PC-3 (cell line): ENCODE measurements at regions not wholly inside any gene's neighbourhood (a gene's known extent, or its start where the extent isn't known, plus 50 kb on each side); places are given as distances from the start of the nearest gene placed in this dataset.

Experiments
- ATAC-seq: fragments of 200-7000 bp; cut with Tn5 transposase; 2 replicates; pipeline ENCODE4 v1.9.1; 2020; ENCODE audit warnings: mild to moderate bottlenecking, moderate library complexity
- BruUV-seq: library from RNA; stranded (reverse); fragments of 400-500 nt; replicated peaks from 2 replicates; lab custom pipeline; 2021; lab: Mats Ljungman, UMichigan
- CTCF ChIA-PET: fragments of 300-600 bp; sonication (Branson Sonifier 250); formaldehyde crosslinking; loops from one replicate; lab custom pipeline; 2022; ENCODE audit warnings: antibody characterized with exemption; lab: Charles Lee
- POLR2A ChIA-PET: fragments of 300-600 bp; sonication (Branson Sonifier 250); formaldehyde crosslinking; loops from one replicate; lab custom pipeline; 2022; ENCODE audit warnings: antibody characterized with exemption; ENCODE audit not compliant: unreplicated experiment; lab: Charles Lee
- DNase-seq: peaks from one replicate; pipeline ENCODE4 v3.0.0-alpha.2; 2015
- H2AFZ ChIP-seq: fragments of 300-600 bp; sonication (generic); 2 replicates; pipeline ENCODE4 v1.6.0; 2016; ENCODE audit warnings: antibody characterized with exemption, low read length
- H3F3A ChIP-seq: fragments of 300-600 bp; sonication (generic); one replicate; pipeline ENCODE4 v1.6.0; 2017; ENCODE audit warnings: antibody characterized with exemption, low read length, control low read depth, mild to moderate bottlenecking; ENCODE audit not compliant: unreplicated experiment
- H3K27ac ChIP-seq: fragments of 300-600 bp; sonication (generic); 2 replicates; pipeline ENCODE4 v1.5.1; 2016; ENCODE audit warnings: mild to moderate bottlenecking, low read length
- H3K27me3 ChIP-seq: fragments of 300-600 bp; sonication (generic); 2 replicates; pipeline ENCODE4 v1.6.1; 2016; ENCODE audit warnings: low read length, mixed read lengths
- H3K36me3 ChIP-seq: fragments of 300-600 bp; sonication (generic); 2 replicates; pipeline ENCODE4 v1.6.1; 2016; ENCODE audit warnings: low read depth, mixed run types, low read length, mixed read lengths
- H3K4me1 ChIP-seq: fragments of 300-600 bp; sonication (generic); 2 replicates; pipeline ENCODE4 v1.5.1; 2016; ENCODE audit warnings: low read length; ENCODE audit not compliant: insufficient read depth
- H3K4me2 ChIP-seq: fragments of 300-600 bp; sonication (generic); 2 replicates; pipeline ENCODE4 v1.6.0; 2016; ENCODE audit warnings: low read length
- H3K4me3 ChIP-seq: fragments of 300-600 bp; sonication (generic); 2 replicates; pipeline ENCODE4 v1.5.1; 2016; ENCODE audit warnings: mild to moderate bottlenecking, low read length, mixed read lengths
- H3K79me2 ChIP-seq: fragments of 300-600 bp; sonication (generic); 2 replicates; pipeline ENCODE4 v1.6.1; 2017; ENCODE audit warnings: low read length, mixed read lengths
- H3K9ac ChIP-seq: fragments of 300-600 bp; sonication (generic); 2 replicates; pipeline ENCODE4 v1.6.0; 2016; ENCODE audit warnings: mild to moderate bottlenecking, low read length
- H3K9me2 ChIP-seq: fragments of 300-600 bp; sonication (generic); replicated peaks from 2 replicates; pipeline ENCODE4 v1.6.1; 2016; ENCODE audit warnings: mixed run types, low read length, mixed read lengths
- H3K9me3 ChIP-seq: fragments of 300-600 bp; sonication (generic); 2 replicates; pipeline ENCODE4 v1.6.1; 2016; ENCODE audit warnings: low read length, mixed read lengths
- H4K20me1 ChIP-seq: fragments of 300-600 bp; sonication (generic); 2 replicates; pipeline ENCODE4 v1.6.1; 2016; ENCODE audit warnings: low read length, mixed read lengths
- EZH2 ChIP-seq: fragments of 300-600 bp; sonication (generic); IDR thresholded peaks from one replicate; pipeline ENCODE4 v1.6.1; 2017; ENCODE audit warnings: antibody characterized with exemption, mild to moderate bottlenecking, low read length; ENCODE audit not compliant: unreplicated experiment
- EZH2phosphoT487 ChIP-seq: fragments of 300-600 bp; sonication (generic); IDR thresholded peaks from 2 replicates; pipeline ENCODE4 v1.6.1; 2018; ENCODE audit warnings: mild to moderate bottlenecking, antibody characterized with exemption, low read length, borderline replicate concordance
- intact Hi-C: fragments of 100-400 bp; cut with micrococcal nuclease; formaldehyde crosslinking; loops from 2 replicates; pipeline ENCODE4 v1.9.0; 2023
- TF ChIP-seq, protein P1 (sequence below): fragments of 300-600 bp; sonication (generic); conservative IDR thresholded peaks from 2 replicates; pipeline ENCODE4 v1.5.1; 2017; ENCODE audit warnings: antibody characterized with exemption, low read depth, mild to moderate bottlenecking, low read length

DNA sequence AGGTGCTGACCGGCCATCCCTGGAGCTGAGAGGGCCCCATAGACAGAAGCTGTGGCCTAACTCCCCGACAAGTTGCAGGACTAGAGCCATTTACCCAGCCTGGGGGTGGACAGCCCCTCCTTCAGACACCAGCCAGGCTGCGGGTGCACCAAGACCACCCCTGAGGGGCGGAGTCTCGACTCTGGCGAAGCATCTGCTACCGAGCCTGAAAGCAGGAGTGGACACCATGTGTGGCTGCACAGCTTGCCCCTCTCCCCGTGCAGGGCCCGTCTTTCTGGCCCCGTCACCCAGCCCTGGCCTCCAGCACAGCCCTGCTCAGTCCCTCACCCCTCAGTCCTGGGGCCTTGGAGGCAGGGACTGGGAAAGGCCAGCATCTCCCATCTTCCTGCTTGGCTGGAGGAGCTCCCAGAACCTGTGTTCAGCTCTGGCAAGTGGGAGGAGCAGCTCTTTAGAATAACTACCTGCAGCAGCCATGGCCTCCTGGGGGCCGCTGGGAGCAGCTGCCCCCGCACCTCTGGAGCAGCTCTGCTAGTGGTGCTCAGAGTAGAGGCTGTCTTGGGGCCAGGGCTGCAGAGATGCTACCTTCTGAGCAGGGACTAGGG, 275.8 kb downstream of the NDUFA10 start:
- H3F3A ChIP-seq = no peaks in the 10 kb centered on the region
- H3K4me1 ChIP-seq = no peaks in the 10 kb centered on the region
- H3K4me2 ChIP-seq = no peak overlapping the region
- H3K27ac ChIP-seq = no peak overlapping the region
- H3K9me2 ChIP-seq = no peaks in the 10 kb centered on the region
- DNase-seq (no peak), ATAC-seq (no peak)
- no peaks in the 10 kb centered on the region for H3K79me2 ChIP-seq
- H2AFZ ChIP-seq = no peak overlapping the region
- CTCF ChIA-PET = no interaction called here
- H3K36me3 ChIP-seq = no peaks in the 10 kb centered on the region
- no peak overlapping the region for H3K4me3 ChIP-seq
- no peaks in the 10 kb centered on the region for H4K20me1 ChIP-seq
- no TSS peak for BruUV-seq
- no peaks in the 10 kb centered on the region for H3K9me3 ChIP-seq
- intact Hi-C loops = no loop called here
- TF ChIP-seq EZH2 = no peak
- TF ChIP-seq EZH2phosphoT487 = no peak
- TF ChIP-seq, protein P1, sequence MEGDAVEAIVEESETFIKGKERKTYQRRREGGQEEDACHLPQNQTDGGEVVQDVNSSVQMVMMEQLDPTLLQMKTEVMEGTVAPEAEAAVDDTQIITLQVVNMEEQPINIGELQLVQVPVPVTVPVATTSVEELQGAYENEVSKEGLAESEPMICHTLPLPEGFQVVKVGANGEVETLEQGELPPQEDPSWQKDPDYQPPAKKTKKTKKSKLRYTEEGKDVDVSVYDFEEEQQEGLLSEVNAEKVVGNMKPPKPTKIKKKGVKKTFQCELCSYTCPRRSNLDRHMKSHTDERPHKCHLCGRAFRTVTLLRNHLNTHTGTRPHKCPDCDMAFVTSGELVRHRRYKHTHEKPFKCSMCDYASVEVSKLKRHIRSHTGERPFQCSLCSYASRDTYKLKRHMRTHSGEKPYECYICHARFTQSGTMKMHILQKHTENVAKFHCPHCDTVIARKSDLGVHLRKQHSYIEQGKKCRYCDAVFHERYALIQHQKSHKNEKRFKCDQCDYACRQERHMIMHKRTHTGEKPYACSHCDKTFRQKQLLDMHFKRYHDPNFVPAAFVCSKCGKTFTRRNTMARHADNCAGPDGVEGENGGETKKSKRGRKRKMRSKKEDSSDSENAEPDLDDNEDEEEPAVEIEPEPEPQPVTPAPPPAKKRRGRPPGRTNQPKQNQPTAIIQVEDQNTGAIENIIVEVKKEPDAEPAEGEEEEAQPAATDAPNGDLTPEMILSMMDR = no peak
- H3K9ac ChIP-seq = no peak overlapping the region
- H3K27me3 ChIP-seq = peaks cover 28% of the 10 kb centered on the region
- POLR2A ChIA-PET = interaction anchor here (0.7 kb wide), 1 partner anchor 131 kb away, joined by 3 read pairs; no protein-coding TSS in a partner anchor

DNA sequence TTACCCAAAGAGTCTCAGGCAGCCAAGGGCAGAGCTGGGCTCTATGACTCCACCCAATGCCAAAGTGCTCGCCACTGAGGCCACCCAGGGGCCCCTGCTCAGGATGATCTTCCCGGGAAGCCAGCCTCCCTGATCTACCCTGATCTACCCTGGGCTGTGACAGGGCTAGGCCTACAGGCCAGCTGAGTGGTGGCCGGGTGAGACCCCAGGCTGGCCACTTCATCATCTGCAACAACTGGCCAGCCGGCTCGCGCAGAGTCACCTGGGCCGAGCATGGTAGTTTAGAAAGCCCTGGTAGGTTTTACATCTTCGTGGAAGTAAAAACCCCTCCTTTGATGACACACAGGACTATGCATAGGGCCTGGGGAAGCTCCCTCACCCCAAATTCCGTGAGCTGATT, 276.3 kb downstream of the NDUFA10 start:
- no peak for TF ChIP-seq EZH2phosphoT487
- TF ChIP-seq, protein P1 = no peak
- no peak for TF ChIP-seq EZH2
- no peak for DNase-seq
- ChIA-PET CTCF (no interaction called here), POLR2A (no interaction called here)
- no peak overlapping the region for H3K4me3 ChIP-seq
- BruUV-seq = no TSS peak
- H2AFZ ChIP-seq = no peak overlapping the region
- peaks cover 33% of the 10 kb centered on the region for H3K27me3 ChIP-seq
- no peaks in the 10 kb centered on the region for H3K79me2 ChIP-seq
- no peaks in the 10 kb centered on the region for H3K36me3 ChIP-seq
- ATAC-seq = no peak
- H3K9me2 ChIP-seq = no peaks in the 10 kb centered on the region
- no peaks in the 10 kb centered on the region for H3F3A ChIP-seq
- H3K4me2 ChIP-seq = no peak overlapping the region
- intact Hi-C loops = no loop called here
- no peak overlapping the region for H3K9ac ChIP-seq
- no peaks in the 10 kb centered on the region for H4K20me1 ChIP-seq
- H3K4me1 ChIP-seq = no peaks in the 10 kb centered on the region
- no peaks in the 10 kb centered on the region for H3K9me3 ChIP-seq
- H3K27ac ChIP-seq = no peak overlapping the region

DNA sequence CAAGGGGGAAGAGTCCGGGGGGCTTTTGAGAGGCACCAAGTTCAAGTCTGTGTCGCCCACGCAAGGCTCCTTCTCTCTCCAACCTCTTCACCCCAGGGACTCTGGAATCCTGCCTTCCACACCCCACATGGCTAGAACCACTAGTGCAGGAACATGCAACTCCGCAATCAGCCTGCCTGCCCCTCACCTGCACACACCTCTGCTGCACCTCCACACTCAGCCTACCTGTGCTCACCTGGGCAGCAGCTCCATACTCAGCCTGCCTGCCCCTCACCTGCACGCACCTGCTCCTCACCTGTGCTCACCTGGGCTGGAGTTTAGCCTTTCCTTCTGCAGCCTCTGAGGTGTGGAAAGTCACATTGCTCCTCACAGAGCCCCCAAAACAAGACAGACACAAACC, 277.4 kb downstream of the NDUFA10 start:
- H3K9me3 ChIP-seq = no peaks in the 10 kb centered on the region
- H3K9ac ChIP-seq = no peak overlapping the region
- intact Hi-C loops = no loop called here
- H4K20me1 ChIP-seq = no peaks in the 10 kb centered on the region
- no peak overlapping the region for H2AFZ ChIP-seq
- no peaks in the 10 kb centered on the region for H3K36me3 ChIP-seq
- DNase-seq = no peak
- H3F3A ChIP-seq = no peaks in the 10 kb centered on the region
- TF ChIP-seq, protein P1 = no peak
- TF ChIP-seq EZH2phosphoT487 (no peak), EZH2 (no peak)
- H3K79me2 ChIP-seq = no peaks in the 10 kb centered on the region
- H3K4me1 ChIP-seq = no peaks in the 10 kb centered on the region
- no TSS peak for BruUV-seq
- POLR2A ChIA-PET = no interaction called here
- no peak overlapping the region for H3K4me3 ChIP-seq
- H3K4me2 ChIP-seq = no peak overlapping the region
- CTCF ChIA-PET = no interaction called here
- ATAC-seq = no peak
- peaks cover 43% of the 10 kb centered on the region for H3K27me3 ChIP-seq
- no peaks in the 10 kb centered on the region for H3K9me2 ChIP-seq
- no peak overlapping the region for H3K27ac ChIP-seq
